HL-60 (cell line): ENCODE measurements at regions not wholly inside any gene's neighbourhood (a gene's known extent, or its start where the extent isn't known, plus 50 kb on each side); places are given as distances from the start of the nearest gene placed in this dataset.

Experiments
- CTCF ChIP-seq: IDR thresholded peaks from one replicate; pipeline ENCODE4 v1.5.1; 2011; ENCODE audit warnings: low read length, control low read depth, inconsistent platforms; ENCODE audit not compliant: insufficient read depth
- GABPA ChIP-seq: IDR thresholded peaks from 2 replicates; pipeline ENCODE4 v1.6.1; 2012; ENCODE audit warnings: low read depth
- POLR2AphosphoS5 ChIP-seq: IDR thresholded peaks from 2 replicates; pipeline ENCODE4 v1.6.1; 2012; ENCODE audit warnings: low read depth
- REST ChIP-seq: IDR thresholded peaks from 2 replicates; pipeline ENCODE4 v1.6.1; 2012; ENCODE audit warnings: low read depth; ENCODE audit not compliant: insufficient replicate concordance
- SPI1 ChIP-seq: IDR thresholded peaks from 2 replicates; pipeline ENCODE4 v1.6.1; 2012; ENCODE audit warnings: low read depth, mild to moderate bottlenecking, borderline replicate concordance

- TF ChIP-seq CTCF = no peak
- TF ChIP-seq REST = no peak
- TF ChIP-seq POLR2AphosphoS5 = no peak
- TF ChIP-seq SPI1 = no peak
- no peak for TF ChIP-seq GABPA
Observed at GRCh38 chr16:87070657-87071056, 246.5 kb downstream of the C16orf95 start.
